Esophagus squamous epithelium (tissue), 4 donors: ENCODE measurements at regions not wholly inside any gene's neighbourhood (a gene's known extent, or its start where the extent isn't known, plus 50 kb on each side); places are given as distances from the start of the nearest gene placed in this dataset.

Experiments used
- CTCF ChIP-seq, 6 experiments: fragments of 450-650 bp in 4 of 6; fragments of 200-600 bp in 2 of 6; sonication (generic) in 2 of 6; IDR thresholded peaks; one replicate each; pipeline ENCODE4 v1.5.1; 2016 to 2019; ENCODE audit warnings: antibody characterized with exemption in 6 of 6, mild to moderate bottlenecking in 4 of 6, moderate library complexity in 4 of 6
- POLR2A ChIP-seq, 4 donors: fragments of 450-650 bp; IDR thresholded peaks; one replicate each; pipeline ENCODE4 v1.6.1; 2017; ENCODE audit warnings: antibody characterized with exemption in 4 of 4, mild to moderate bottlenecking in 4 of 4, moderate library complexity in 3 of 4

DNA sequence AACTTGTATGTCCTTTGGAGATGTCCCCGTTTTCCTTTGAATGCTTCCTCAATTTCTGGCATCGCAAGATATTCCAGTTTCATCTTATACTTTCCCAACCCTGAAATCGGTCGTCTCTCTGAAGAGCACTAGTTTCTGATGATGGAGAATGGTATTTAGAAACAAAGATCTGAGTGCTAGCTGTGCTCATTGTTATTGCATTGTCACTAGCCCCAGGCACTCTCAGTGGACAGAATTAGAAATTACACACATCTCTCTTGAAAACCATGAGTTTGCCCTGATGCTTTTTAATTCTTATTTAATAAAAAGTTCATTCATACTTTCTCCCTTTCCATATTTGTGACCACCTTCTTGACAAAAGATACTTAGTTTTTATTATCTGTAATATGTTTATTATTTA, 67.7 kb downstream of the C9orf152 start:
- TF ChIP-seq CTCF (IDR thresholded peaks at IDR 0.05) (no peak), POLR2A (IDR thresholded peaks at IDR 0.05) (no peak)
